ENCODE measurements at regions not wholly inside any gene's neighbourhood (a gene's known extent, or its start where the extent isn't known, plus 50 kb on each side); places are given as distances from the start of the nearest gene placed in this dataset.

DNA sequence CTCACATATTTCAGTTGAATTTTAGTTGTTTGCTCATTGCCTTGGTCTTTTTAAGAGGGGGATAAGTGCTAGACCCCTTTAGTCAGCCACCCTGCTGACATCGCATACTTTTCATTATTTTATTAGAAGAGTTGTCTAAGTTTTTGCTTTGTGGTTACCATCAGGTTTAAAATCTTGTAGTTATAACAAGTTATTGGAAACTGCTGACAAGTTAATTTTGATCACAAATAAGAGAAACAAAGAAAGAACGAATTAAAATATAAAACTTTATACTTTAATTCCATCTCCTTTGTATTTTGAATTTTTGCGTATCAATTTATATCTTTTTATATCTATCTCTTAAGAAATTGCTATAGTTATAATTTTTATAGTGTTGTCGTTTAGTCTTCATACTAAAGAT, 679.7 kb downstream of the TECRL start:
- H3K9me3 ChIP-seq (ENCODE audit: control insufficient read depth in 1 of 2, insufficient read depth in 1 of 2, low read length in 2 of 2): peaks cover 4% of the 10 kb centered on the region in 2 experiments
- H3K27me3 Mint-ChIP-seq: no peaks in the 10 kb centered on the region
- H3K27ac ChIP-seq (ENCODE audit: low read depth in 1 of 2, low read length in 2 of 2): no peak overlapping the region
- no peaks in the 10 kb centered on the region for H3K36me3 Mint-ChIP-seq (ENCODE audit: low read depth)
- intact Hi-C loops (cut with DNase I, micrococcal nuclease): no loop called here
- H3K4me3 Mint-ChIP-seq: no peak overlapping the region
- H3K9me3 Mint-ChIP-seq: peaks cover 10% of the 10 kb centered on the region
- ChIA-PET POLR2A (no interaction called here), CTCF (no interaction called here)
- no peaks in the 10 kb centered on the region for H3K36me3 ChIP-seq (ENCODE audit: insufficient read depth, low read length)
- no peak for ATAC-seq (ENCODE audit: poor library complexity)
- TF ChIP-seq, protein P1, sequence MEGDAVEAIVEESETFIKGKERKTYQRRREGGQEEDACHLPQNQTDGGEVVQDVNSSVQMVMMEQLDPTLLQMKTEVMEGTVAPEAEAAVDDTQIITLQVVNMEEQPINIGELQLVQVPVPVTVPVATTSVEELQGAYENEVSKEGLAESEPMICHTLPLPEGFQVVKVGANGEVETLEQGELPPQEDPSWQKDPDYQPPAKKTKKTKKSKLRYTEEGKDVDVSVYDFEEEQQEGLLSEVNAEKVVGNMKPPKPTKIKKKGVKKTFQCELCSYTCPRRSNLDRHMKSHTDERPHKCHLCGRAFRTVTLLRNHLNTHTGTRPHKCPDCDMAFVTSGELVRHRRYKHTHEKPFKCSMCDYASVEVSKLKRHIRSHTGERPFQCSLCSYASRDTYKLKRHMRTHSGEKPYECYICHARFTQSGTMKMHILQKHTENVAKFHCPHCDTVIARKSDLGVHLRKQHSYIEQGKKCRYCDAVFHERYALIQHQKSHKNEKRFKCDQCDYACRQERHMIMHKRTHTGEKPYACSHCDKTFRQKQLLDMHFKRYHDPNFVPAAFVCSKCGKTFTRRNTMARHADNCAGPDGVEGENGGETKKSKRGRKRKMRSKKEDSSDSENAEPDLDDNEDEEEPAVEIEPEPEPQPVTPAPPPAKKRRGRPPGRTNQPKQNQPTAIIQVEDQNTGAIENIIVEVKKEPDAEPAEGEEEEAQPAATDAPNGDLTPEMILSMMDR (IDR thresholded peaks at IDR 0.05): no peak
- H3K4me1 Mint-ChIP-seq (ENCODE audit: low read depth): no peaks in the 10 kb centered on the region
- no peak overlapping the region for H3K27ac Mint-ChIP-seq
- no peaks in the 10 kb centered on the region for H3K27me3 ChIP-seq (ENCODE audit: control insufficient read depth in 1 of 2, insufficient read depth in 2 of 2, low read length in 2 of 2)
- no peak for DNase-seq
- H3K4me1 ChIP-seq (ENCODE audit: insufficient read depth, low read length): no peaks in the 10 kb centered on the region
- no peak overlapping the region for H3K4me3 ChIP-seq (ENCODE audit: low read length)

DNA sequence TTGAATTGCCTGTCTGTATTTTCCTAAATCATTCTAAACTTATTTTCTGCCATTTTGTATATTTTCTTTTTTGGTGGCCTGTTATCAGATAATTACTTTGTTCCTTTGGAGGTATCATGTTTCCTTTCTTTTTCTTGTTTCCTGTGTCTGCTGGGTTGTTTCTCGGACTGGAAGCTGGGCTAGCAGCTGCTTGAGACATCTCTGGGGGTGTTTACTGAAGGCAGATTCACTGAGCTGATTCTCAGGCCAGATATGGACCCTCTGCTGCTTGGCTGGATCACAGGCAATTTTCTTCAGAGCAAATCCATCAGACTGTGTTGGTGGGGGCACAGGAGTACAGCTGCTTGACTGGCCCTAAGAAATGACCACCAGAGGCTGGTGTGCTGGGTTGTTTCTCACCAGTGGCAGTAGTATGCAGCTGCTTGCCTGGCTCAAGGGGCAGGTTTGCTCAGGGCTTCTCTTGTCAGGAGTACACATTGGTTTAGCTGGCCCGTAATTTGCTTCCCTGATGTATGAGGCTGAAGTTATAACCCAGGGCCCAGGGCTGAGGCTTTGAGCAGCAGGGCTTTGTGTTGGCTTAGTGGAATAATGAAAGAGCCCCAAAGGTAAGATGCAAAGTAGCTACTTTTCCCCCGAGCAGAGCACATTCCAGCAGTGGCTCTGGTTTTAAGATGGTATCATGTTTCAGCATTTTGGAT, 680.6 kb downstream of the TECRL start:
- no peaks in the 10 kb centered on the region for H3K27me3 ChIP-seq (ENCODE audit: control insufficient read depth in 1 of 2, insufficient read depth in 2 of 2, low read length in 2 of 2)

DNA sequence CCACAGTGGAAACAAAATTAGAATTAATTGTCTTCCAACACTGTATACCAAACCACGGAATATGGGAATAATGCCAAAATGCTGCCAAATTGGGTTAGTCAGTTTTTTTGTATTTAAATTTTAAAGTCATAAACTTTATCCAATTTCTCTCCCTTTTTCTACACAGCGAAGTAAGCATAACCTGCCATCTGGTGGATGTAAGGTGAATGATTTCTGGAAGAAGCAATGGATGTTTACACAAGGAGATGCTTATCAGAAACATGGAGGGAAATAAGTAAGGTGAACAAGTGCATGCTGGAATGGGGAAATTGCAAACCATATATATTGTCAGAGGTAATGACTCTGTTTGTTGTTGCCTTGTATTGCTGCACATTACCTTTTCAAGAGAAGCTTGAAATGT, 691.9 kb downstream of the TECRL start:
- Mint-ChIP-seq H3K36me3 (ENCODE audit: low read depth) (no peaks in the 10 kb centered on the region), H3K27ac (no peak overlapping the region), H3K4me1 (ENCODE audit: low read depth) (no peaks in the 10 kb centered on the region), H3K4me3 (no peak overlapping the region), H3K9me3 (peaks cover 7% of the 10 kb centered on the region), H3K27me3 (no peaks in the 10 kb centered on the region)
- no peak overlapping the region for H3K27ac ChIP-seq (ENCODE audit: low read depth in 1 of 2, low read length in 2 of 2)
- H3K4me1 ChIP-seq (ENCODE audit: insufficient read depth, low read length): no peaks in the 10 kb centered on the region
- no peak for ATAC-seq (ENCODE audit: poor library complexity)
- no peaks in the 10 kb centered on the region for H3K27me3 ChIP-seq (ENCODE audit: control insufficient read depth in 1 of 2, insufficient read depth in 2 of 2, low read length in 2 of 2)
- TF ChIP-seq, protein P1 (IDR thresholded peaks at IDR 0.05): no peak
- no peak overlapping the region for H3K4me3 ChIP-seq (ENCODE audit: low read length)
- POLR2A ChIA-PET: no interaction called here
- CTCF ChIA-PET: no interaction called here
- no peaks in the 10 kb centered on the region for H3K36me3 ChIP-seq (ENCODE audit: insufficient read depth, low read length)
- intact Hi-C loops (cut with DNase I, micrococcal nuclease): no loop called here
- DNase-seq: no peak
- H3K9me3 ChIP-seq (ENCODE audit: control insufficient read depth in 1 of 2, insufficient read depth in 1 of 2, low read length in 2 of 2): peaks cover 0 to 4% of the 10 kb centered on the region in 2 experiments

More for the DNA sequence above, 680.6 kb downstream of the TECRL start:
- TF ChIP-seq, protein P1 (IDR thresholded peaks at IDR 0.05): no peak
- intact Hi-C loops (cut with DNase I, micrococcal nuclease): no loop called here
- H3K4me1 Mint-ChIP-seq (ENCODE audit: low read depth): no peaks in the 10 kb centered on the region
- peaks cover 0 to 4% of the 10 kb centered on the region in 2 experiments for H3K9me3 ChIP-seq (ENCODE audit: control insufficient read depth in 1 of 2, insufficient read depth in 1 of 2, low read length in 2 of 2)
- POLR2A ChIA-PET: no interaction called here
- no peak overlapping the region for H3K4me3 Mint-ChIP-seq
- ATAC-seq (ENCODE audit: poor library complexity): no peak
- H3K27me3 Mint-ChIP-seq: no peaks in the 10 kb centered on the region
- peaks cover 9% of the 10 kb centered on the region for H3K9me3 Mint-ChIP-seq
- no peaks in the 10 kb centered on the region for H3K36me3 ChIP-seq (ENCODE audit: insufficient read depth, low read length)
- no peaks in the 10 kb centered on the region for H3K4me1 ChIP-seq (ENCODE audit: insufficient read depth, low read length)
- DNase-seq: no peak
- H3K27ac Mint-ChIP-seq: no peak overlapping the region
- H3K4me3 ChIP-seq (ENCODE audit: low read length): no peak overlapping the region
- no peak overlapping the region for H3K27ac ChIP-seq (ENCODE audit: low read depth in 1 of 2, low read length in 2 of 2)
- H3K36me3 Mint-ChIP-seq (ENCODE audit: low read depth): no peaks in the 10 kb centered on the region
- CTCF ChIA-PET: no interaction called here

All from CD4-positive, alpha-beta T cell (primary cell).